ENCODE measurements at regions not wholly inside any gene's neighbourhood (a gene's known extent, or its start where the extent isn't known, plus 50 kb on each side); places are given as distances from the start of the nearest gene placed in this dataset.

- TF ChIP-seq CTCF (IDR thresholded peaks at IDR 0.05; ENCODE audit: low read depth, low read length) (no peak), POLR2A (IDR thresholded peaks at IDR 0.05; ENCODE audit: extremely low read depth, insufficient read length) (no peak)
Measured at GRCh38 chr12:74780182-74780849, 242.7 kb downstream of the ATXN7L3B start.

Measured in NB4 (cell line).